ENCODE measurements at regions not wholly inside any gene's neighbourhood (a gene's known extent, or its start where the extent isn't known, plus 50 kb on each side); places are given as distances from the start of the nearest gene placed in this dataset.

- intact Hi-C loops (cut with DNase I, micrococcal nuclease), result no loop called here
- no peak for DNase-seq
Observed at GRCh38 chr6:119720160-119720559, 370.6 kb upstream of the MAN1A1 start.

DNA sequence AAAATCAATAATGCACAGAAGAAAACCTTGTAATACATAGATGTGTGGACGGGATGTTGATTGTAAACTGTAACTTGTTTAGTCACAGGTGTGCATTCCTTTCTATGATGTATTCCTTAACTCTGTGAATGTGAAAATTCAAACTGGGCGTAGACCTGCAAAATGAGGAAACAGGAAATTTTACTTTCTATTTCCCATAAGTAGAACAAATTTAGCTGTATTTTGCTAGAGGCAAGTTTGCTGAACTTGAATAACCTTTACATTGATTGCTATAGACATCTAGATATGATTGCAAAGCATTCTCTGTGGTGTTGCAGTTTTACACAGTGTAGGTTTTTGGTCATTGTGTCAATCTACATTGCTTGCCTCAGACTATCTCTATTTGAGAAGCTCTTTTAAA lies 368.4 kb upstream of the MAN1A1 start:
- TF ChIP-seq, protein P1, sequence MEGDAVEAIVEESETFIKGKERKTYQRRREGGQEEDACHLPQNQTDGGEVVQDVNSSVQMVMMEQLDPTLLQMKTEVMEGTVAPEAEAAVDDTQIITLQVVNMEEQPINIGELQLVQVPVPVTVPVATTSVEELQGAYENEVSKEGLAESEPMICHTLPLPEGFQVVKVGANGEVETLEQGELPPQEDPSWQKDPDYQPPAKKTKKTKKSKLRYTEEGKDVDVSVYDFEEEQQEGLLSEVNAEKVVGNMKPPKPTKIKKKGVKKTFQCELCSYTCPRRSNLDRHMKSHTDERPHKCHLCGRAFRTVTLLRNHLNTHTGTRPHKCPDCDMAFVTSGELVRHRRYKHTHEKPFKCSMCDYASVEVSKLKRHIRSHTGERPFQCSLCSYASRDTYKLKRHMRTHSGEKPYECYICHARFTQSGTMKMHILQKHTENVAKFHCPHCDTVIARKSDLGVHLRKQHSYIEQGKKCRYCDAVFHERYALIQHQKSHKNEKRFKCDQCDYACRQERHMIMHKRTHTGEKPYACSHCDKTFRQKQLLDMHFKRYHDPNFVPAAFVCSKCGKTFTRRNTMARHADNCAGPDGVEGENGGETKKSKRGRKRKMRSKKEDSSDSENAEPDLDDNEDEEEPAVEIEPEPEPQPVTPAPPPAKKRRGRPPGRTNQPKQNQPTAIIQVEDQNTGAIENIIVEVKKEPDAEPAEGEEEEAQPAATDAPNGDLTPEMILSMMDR (IDR thresholded peaks at IDR 0.05), result no peak
- intact Hi-C loops (cut with DNase I, micrococcal nuclease), result no loop called here
- H3K4me3 ChIP-seq, result no peak overlapping the region
- ATAC-seq (peak; percentile 15), DNase-seq (no peak)
- no peaks in the 10 kb centered on the region for H3K9me3 ChIP-seq
- H3K36me3 ChIP-seq (ENCODE audit: low read depth), result no peaks in the 10 kb centered on the region
- no peaks in the 10 kb centered on the region for H3K4me1 ChIP-seq (ENCODE audit: low read depth)

More at GRCh38 chr6:119720160-119720559, 370.6 kb upstream of the MAN1A1 start:
- Histone ChIP-seq H3K4me1 (ENCODE audit: low read depth) (no peaks in the 10 kb centered on the region), H3K4me3 (no peak overlapping the region), H3K9me3 (no peaks in the 10 kb centered on the region), H3K36me3 (ENCODE audit: low read depth) (no peaks in the 10 kb centered on the region)
- TF ChIP-seq, protein P1 (IDR thresholded peaks at IDR 0.05), result no peak
- ATAC-seq, result no peak

- ATAC-seq, result no peak
- H3K9me3 ChIP-seq, result no peaks in the 10 kb centered on the region
- intact Hi-C loops (cut with DNase I, micrococcal nuclease), result no loop called here
Observed at GRCh38 chr6:119716668-119717270, 367.2 kb upstream of the MAN1A1 start.

GRCh38 chr6:119713903-119714302 lies 364.3 kb upstream of the MAN1A1 start:
- no peak overlapping the region for H3K4me3 ChIP-seq
- ATAC-seq (no peak), DNase-seq (no peak)
- TF ChIP-seq, protein P1 (IDR thresholded peaks at IDR 0.05), result no peak
- H3K36me3 ChIP-seq (ENCODE audit: low read depth), result no peaks in the 10 kb centered on the region
- H3K4me1 ChIP-seq (ENCODE audit: low read depth), result no peaks in the 10 kb centered on the region
- H3K9me3 ChIP-seq, result no peaks in the 10 kb centered on the region
- intact Hi-C loops (cut with DNase I, micrococcal nuclease), result no loop called here

More at GRCh38 chr6:119716668-119717270, 367.2 kb upstream of the MAN1A1 start:
- no peak for DNase-seq
- TF ChIP-seq, protein P1 (IDR thresholded peaks at IDR 0.05), result no peak
- H3K4me1 ChIP-seq (ENCODE audit: low read depth), result no peaks in the 10 kb centered on the region
- H3K36me3 ChIP-seq (ENCODE audit: low read depth), result no peaks in the 10 kb centered on the region
- H3K4me3 ChIP-seq, result no peak overlapping the region

DNA sequence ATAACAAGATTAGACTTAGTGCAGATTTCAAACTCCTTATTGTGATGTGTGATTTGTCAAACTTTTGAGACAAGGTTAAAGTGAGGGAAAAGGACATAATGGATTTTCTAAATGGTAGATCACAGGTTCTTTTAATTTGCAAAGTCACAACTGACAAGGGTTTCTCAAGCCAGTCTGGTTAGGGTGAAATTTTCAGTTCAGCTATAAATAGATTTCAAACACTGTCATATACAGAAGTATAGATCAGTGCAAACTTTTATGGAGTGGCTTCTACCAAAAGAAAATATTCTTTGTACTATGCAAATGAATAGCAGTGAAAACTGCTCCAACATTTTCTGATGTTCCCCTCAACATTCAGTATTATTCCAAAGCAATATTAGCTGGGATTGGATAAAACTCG lies 337.1 kb upstream of the MAN1A1 start:
- Histone ChIP-seq H3K9me3 (no peaks in the 10 kb centered on the region), H3K4me3 (no peak overlapping the region), H3K36me3 (ENCODE audit: low read depth) (no peaks in the 10 kb centered on the region), H3K4me1 (ENCODE audit: low read depth) (no peaks in the 10 kb centered on the region)
- TF ChIP-seq, protein P1 (IDR thresholded peaks at IDR 0.05), result no peak
- intact Hi-C loops (cut with DNase I, micrococcal nuclease), result no loop called here
- DNase-seq (no peak), ATAC-seq (no peak)

DNA sequence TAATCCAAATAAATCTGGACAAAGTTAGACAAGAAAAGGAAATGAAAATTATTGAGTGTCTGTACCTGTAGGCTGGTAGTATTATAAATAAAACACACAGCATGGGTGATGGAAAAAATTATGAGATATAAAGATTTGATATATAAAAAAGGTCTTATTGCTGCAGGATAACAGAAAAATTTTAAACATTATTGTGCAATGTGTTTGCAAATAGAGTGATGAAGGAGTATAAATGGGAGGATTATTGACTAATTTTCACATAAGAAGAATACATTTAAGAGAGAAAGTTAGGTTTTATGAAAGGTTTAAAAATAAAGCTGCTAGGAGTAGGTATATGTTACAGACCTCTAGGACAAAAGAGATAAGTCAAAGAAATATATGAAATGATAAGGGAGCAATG lies 336.7 kb upstream of the MAN1A1 start:
- no peak for ATAC-seq
- no peak for DNase-seq
- Histone ChIP-seq H3K4me1 (ENCODE audit: low read depth) (no peaks in the 10 kb centered on the region), H3K9me3 (no peaks in the 10 kb centered on the region), H3K36me3 (ENCODE audit: low read depth) (no peaks in the 10 kb centered on the region), H3K4me3 (no peak overlapping the region)
- intact Hi-C loops (cut with DNase I, micrococcal nuclease), result no loop called here
- TF ChIP-seq, protein P1 (IDR thresholded peaks at IDR 0.05), result no peak
